HFF-Myc (cell line): ENCODE measurements at regions not wholly inside any gene's neighbourhood (a gene's known extent, or its start where the extent isn't known, plus 50 kb on each side); places are given as distances from the start of the nearest gene placed in this dataset.
"Not testable (repeated sequence)": the region's sequence is repeated elsewhere in the genome, so short reads cannot be mapped to it uniquely, and the experiment has no call there.

ENCODE experiments used
- DNase-seq: peaks from one replicate; pipeline ENCODE4 v3.0.0-alpha.2; 2011; ENCODE audit warnings: low read depth; ENCODE audit errors: extremely low read depth
- H3K4me3 ChIP-seq: replicated peaks from 2 replicates; pipeline ENCODE4 v1.5.1; 2011; ENCODE audit warnings: low read depth, mild to moderate bottlenecking, control low read depth, low read length

DNA sequence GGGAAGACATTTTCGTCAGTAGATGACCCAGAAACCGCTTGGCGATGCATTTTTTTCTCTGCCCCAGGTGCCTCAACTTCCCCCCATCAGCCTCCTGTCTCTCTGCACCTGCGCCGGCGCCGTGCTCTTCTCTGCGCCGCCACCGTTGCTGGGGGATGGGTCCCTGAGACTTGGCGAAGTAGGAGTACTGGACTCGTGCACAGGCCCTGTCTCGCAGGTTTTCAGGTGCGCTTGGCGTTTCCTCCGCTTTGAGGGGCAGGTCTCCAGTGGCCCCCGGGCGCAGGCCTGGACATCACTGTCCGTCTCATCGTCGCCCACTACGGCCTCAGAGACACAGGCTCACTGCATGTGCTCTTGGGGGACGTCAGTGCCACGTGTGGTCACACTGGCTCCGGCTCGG lies 532.1 kb downstream of the FOXD4L4 start:
- H3K4me3 ChIP-seq, DNase-seq: not testable (repeated sequence)

DNA sequence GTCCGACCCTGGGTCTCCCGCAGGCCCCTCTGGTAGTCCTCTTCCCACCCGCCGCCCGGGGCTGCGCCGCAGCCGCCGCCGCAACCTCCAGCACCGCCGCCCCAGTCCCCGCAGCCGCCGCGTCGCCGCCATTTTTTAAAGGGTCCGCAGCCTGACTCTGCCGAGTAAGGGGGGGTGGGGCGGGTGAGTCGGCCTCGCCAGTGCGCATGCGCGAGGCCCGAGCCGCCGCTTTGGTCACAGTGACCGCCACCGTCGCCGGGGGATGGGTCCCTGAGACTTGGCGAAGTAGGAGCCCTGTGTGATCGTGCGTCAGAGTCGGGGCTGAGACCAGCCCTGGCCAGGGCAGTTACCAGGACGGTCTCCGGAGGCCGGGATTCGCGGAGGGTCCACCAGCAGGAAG lies 532.8 kb downstream of the FOXD4L4 start:
- not testable (repeated sequence) for DNase-seq
- peak overlapping the region; percentile 50 for H3K4me3 ChIP-seq

DNA sequence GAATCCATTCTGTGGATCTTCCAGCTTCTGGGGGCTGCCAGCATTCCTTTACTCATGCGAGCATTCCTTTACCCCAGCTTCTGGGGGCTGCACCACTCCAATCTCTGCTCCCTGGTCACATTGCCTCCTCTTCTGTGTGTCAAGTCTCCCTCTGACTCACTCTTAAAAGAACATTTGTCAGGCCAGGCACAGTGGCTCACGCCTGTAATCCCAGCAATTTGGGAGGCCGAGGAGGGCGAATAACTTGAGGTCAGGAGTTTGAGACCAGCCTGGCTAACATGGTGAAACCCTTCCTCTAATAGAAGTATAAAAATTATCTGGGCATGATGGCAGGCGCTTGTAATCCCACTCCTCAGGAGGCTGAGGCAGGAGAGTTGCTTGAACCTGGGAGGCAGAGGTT lies 541.9 kb downstream of the FOXD4L4 start:
- not testable (repeated sequence) for H3K4me3 ChIP-seq, DNase-seq
